HFFc6 (cell line): ENCODE measurements at regions not wholly inside any gene's neighbourhood (a gene's known extent, or its start where the extent isn't known, plus 50 kb on each side); places are given as distances from the start of the nearest gene placed in this dataset.

Experiments used
- DNase-seq: peaks from one replicate; pipeline ENCODE4 v3.0.0-alpha.2; 2018
- H3K27ac Mint-ChIP-seq: 2 replicates; pipeline ENCODE4 v1.8.0; 2020; ENCODE audit warnings: mild to moderate bottlenecking, mixed read lengths
- H3K27me3 Mint-ChIP-seq: 2 replicates; pipeline ENCODE4 v1.8.0; 2021; ENCODE audit warnings: mild to moderate bottlenecking, moderate library complexity, mixed read lengths; ENCODE audit not compliant: insufficient read depth
- H3K36me3 Mint-ChIP-seq: 2 replicates; pipeline ENCODE4 v1.8.0; 2021; ENCODE audit warnings: low read depth, mixed read lengths
- H3K4me1 Mint-ChIP-seq: 2 replicates; pipeline ENCODE4 v1.8.0; 2020; ENCODE audit warnings: low read depth, mixed read lengths
- H3K4me3 Mint-ChIP-seq: 2 replicates; pipeline ENCODE4 v1.8.0; 2020; ENCODE audit warnings: mild to moderate bottlenecking, moderate library complexity, mixed read lengths
- H3K9me3 Mint-ChIP-seq: 2 replicates; pipeline ENCODE4 v1.8.0; 2020; ENCODE audit warnings: mild to moderate bottlenecking, mixed read lengths
- CTCF ChIP-seq: fragments of 200-600 bp; sonication (generic); IDR thresholded peaks from 2 replicates; pipeline ENCODE4 v1.5.0; 2021; ENCODE audit warnings: antibody characterized with exemption, mild to moderate bottlenecking

- H3K9me3 Mint-ChIP-seq: peaks cover 10% of the 10 kb centered on the region; the same call in 1 of the 2 replicates
- peaks cover 3% of the 10 kb centered on the region; the same call in 1 of the 2 replicates for H3K27me3 Mint-ChIP-seq
- no peak for TF ChIP-seq CTCF
- H3K4me1 Mint-ChIP-seq: no peaks in the 10 kb centered on the region
- H3K4me3 Mint-ChIP-seq: no peak overlapping the region
- H3K27ac Mint-ChIP-seq: no peak overlapping the region
- no peaks in the 10 kb centered on the region for H3K36me3 Mint-ChIP-seq
- no peak for DNase-seq
Observed at GRCh38 chr10:8296090-8296733, 241.7 kb downstream of the GATA3 start.

GRCh38 chr10:8296734-8297101 lies 242.2 kb downstream of the GATA3 start:
- H3K4me1 Mint-ChIP-seq: no peaks in the 10 kb centered on the region
- no peaks in the 10 kb centered on the region for H3K36me3 Mint-ChIP-seq
- DNase-seq: no peak
- H3K27me3 Mint-ChIP-seq: peaks cover 3% of the 10 kb centered on the region; the same call in 1 of the 2 replicates
- no peak for TF ChIP-seq CTCF
- no peak overlapping the region for H3K27ac Mint-ChIP-seq
- peaks cover 10% of the 10 kb centered on the region; the same call in 1 of the 2 replicates for H3K9me3 Mint-ChIP-seq
- H3K4me3 Mint-ChIP-seq: no peak overlapping the region

DNA sequence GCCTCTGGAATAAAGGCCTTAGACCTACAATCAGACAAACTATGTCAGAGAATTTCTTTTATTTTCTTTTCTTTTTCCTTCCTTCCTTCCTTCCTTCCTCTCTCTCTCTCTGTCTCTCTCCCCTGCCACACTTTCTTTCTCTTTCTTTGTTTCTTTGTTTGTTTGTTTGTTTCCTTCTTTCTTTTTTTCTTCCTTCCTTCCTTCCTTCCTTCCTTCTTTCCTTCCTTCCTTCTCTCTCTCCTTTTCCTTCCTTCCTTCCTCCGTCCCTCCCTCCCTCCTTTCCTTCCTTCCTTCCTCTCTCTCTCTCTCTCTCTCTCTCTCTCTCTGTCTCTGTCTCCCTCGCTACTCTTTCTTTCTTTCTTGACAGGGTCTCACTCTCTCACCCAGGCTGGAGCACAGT lies 242.6 kb downstream of the GATA3 start:
- Mint-ChIP-seq H3K4me3 (no peak overlapping the region), H3K36me3 (no peaks in the 10 kb centered on the region), H3K4me1 (no peaks in the 10 kb centered on the region), H3K27ac (no peak overlapping the region), H3K9me3 (peaks cover 12% of the 10 kb centered on the region; the same call in 1 of the 2 replicates), H3K27me3 (peaks cover 3% of the 10 kb centered on the region; the same call in 1 of the 2 replicates)
- no peak for DNase-seq
- TF ChIP-seq CTCF: no peak

DNA sequence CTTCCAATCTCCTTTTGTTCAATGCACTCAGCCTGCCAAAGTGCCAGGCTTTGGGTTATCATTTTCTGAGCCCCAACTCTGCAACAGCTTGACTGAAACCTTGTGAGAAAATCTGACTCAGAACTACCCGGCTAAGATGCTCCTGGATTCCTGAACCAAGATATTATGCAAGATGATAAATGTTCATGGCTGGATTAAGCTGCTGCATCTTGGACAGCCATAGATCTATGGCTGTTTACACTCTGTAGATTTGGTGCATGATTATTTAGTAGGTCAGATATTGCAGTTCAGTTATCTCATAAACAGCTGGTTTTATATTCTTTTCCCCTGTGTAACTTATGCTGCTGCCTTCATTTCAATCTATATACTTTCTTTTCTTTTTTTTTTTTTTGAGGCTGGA lies 243.5 kb downstream of the GATA3 start:
- no peak for TF ChIP-seq CTCF
- Mint-ChIP-seq H3K27ac (no peak overlapping the region), H3K4me1 (no peaks in the 10 kb centered on the region), H3K36me3 (no peaks in the 10 kb centered on the region), H3K9me3 (peaks cover 18% of the 10 kb centered on the region), H3K27me3 (peaks cover 3% of the 10 kb centered on the region; the same call in 1 of the 2 replicates), H3K4me3 (no peak overlapping the region)
- no peak for DNase-seq

DNA sequence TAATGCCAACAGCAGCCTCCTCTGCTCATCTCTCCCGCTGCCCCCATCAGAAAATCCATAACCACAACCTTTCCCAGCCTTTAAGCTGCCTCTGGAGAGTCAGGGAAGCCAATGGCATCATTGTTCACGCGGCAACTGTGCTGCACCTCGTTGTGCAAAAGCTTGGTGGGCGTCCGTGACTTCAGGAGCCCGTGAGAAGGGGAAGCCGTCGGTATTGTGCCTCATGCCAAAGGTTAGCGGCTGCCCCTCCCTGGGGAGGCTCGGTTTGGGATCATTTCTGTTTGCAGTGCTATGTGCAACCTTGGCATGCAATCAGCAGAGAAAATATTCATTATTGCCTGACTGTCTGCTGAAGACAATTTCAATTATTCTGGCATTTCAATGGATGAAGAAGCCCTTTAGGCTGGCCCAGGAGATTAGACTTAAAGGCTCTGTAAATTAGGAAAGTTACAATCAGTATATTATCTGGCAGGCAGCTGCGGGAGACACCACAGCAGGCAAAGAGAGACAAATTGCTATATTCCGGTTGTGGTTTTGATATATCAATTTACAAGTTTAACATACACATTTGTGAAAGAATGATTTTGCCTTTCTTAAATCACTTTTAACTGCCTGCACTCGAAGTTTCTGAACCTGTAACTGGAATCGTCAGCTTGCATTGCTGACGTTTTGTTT lies 244.5 kb downstream of the GATA3 start:
- H3K27me3 Mint-ChIP-seq: peaks cover 3% of the 10 kb centered on the region; the same call in 1 of the 2 replicates

More for the DNA sequence above, 244.5 kb downstream of the GATA3 start:
- no peak for DNase-seq
- Mint-ChIP-seq H3K4me3 (no peak overlapping the region), H3K4me1 (no peaks in the 10 kb centered on the region), H3K27ac (no peak overlapping the region), H3K36me3 (no peaks in the 10 kb centered on the region), H3K9me3 (peaks cover 24% of the 10 kb centered on the region)
- TF ChIP-seq CTCF: no peak
